HG03135 (cell line): ENCODE measurements at regions not wholly inside any gene's neighbourhood (a gene's known extent, or its start where the extent isn't known, plus 50 kb on each side); places are given as distances from the start of the nearest gene placed in this dataset.

Source experiments
- ATAC-seq: cut with Tn5 transposase; IDR thresholded peaks from one replicate; pipeline ENCODE4 v1.9.1; 2021; ENCODE audit warnings: mild to moderate bottlenecking, moderate library complexity; ENCODE audit not compliant: unreplicated experiment

DNA sequence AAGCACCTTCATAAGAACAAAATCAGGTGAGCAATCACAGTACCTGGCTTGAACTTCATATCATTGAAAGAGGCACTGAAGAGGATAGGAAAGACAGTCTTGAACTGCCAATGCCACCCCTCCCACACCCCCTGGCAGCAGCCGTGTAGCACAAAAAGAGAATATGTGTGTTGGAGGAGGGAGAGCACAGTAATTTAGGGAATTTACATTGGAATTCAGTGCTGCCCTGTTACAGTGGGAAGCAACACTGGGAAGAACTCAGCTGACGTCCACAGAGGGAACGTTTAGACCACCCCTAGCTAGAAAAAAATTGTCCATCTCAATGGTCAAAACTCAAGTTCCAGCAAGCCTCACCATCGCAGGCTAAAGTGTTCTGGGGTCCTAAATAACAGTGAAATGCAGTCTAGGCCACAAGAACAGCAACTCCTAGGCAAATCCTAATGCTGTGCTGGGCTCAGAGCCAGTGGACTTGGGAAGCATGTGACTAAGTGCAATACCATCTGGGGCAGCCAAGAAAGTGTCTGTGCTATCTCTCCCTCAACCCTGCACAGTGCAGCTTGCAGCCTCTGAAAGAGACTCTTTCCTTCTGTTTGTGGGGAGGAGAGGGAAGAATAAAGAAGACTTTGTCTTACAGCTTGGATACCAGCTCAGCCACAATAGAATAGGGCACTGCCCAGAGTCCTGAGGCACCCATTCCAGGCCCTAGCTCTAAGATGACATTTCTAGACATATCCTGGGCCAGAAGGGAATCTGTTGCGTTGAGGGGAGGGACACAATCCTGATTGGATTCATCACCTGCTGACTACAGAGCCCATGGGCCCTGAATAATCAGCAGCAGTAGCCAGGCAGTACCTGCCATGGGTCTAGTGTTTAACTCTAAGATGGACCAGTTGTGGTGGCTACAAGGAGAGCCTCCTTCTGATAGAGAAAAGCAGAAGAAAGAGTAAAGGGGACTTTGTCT, 62.1 kb upstream of the VLDLR start:
- no peak for ATAC-seq

DNA sequence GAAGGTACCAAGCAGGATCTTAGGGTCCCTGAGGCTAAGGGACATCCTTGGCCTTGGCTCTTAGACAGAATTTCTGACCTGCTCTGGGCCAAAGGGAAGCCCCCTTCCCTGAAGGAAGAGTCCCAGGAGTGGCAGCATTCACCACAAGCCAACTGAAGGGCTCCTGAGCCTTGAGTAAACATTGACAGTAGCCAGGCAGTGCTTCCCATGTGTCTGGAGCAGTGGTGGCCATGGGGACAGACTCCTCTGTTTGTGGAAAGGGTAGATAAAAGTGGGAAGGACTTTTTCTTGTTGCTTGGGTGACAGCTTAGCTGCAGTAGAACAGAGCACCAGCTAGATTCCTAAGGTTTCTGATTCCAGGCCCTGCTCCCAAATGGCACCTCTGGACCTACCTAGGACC, 61.4 kb upstream of the VLDLR start:
- no peak for ATAC-seq

GRCh38 chr9:2565676-2566340, 55.8 kb upstream of the VLDLR start:
- no peak for ATAC-seq

- no peak for ATAC-seq
These were observed 53.7 kb upstream of the VLDLR start for GRCh38 chr9:2567922-2568321.

- no peak for ATAC-seq
These were observed 52.9 kb upstream of the VLDLR start for GRCh38 chr9:2568689-2569088.

DNA sequence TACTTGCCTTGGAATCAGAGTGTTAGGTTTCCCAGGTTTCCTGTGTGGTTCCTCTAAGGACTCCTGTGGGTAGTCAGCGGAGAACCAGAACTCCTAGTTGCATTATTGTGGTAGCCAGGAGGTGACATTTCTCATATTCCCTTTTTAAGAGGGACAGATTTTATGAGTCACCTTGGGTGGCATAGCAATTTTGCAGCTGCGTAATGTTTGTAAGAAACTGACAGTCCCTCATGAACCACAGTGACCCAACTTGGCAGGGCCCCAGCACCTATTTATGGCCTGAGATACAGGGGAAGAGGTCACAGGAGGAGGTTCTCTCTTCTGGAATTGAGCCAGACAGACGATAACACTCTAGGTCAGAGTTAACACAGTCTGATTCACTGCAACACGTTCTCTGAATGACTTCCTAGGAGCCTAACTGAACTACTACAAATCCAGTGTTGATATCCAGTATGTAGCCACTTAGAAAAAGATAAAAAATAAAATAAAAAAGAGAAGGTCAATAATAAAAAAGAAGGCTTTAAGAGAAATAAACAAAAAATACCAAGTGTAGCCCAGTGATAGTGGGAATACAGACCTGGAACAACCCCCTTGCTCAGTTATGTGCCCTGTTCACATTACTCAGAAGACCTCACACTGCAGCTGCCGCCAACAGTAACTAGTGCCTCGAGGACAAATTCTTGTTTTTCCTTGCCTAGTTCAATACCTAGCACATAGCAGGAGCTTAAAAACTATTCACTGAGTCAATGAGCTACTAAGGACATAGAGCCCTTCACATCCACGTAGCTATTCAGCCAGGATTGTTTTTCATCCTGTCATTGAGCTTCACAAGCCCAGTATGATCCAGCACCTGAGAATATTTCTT, 50.7 kb upstream of the VLDLR start:
- no peak for ATAC-seq
